ENCODE measurements at regions not wholly inside any gene's neighbourhood (a gene's known extent, or its start where the extent isn't known, plus 50 kb on each side); places are given as distances from the start of the nearest gene placed in this dataset.
A peak's percentile ranks its signal among the peaks of the same experiment; 100 is the strongest.
"Not testable (repeated sequence)": the region's sequence is repeated elsewhere in the genome, so short reads cannot be mapped to it uniquely, and the experiment has no call there.

- DNase-seq: no peak
Observed at GRCh38 chr10:119996944-119997343, 104.4 kb downstream of the SEC23IP start.

- DNase-seq: no peak
Observed at GRCh38 chr10:119997429-119997828, 104.9 kb downstream of the SEC23IP start.

- DNase-seq: no peak
Observed at GRCh38 chr10:120002785-120003184, 110.3 kb downstream of the SEC23IP start.

GRCh38 chr10:120005207-120006201, 113.0 kb downstream of the SEC23IP start:
- no peak for DNase-seq

DNA sequence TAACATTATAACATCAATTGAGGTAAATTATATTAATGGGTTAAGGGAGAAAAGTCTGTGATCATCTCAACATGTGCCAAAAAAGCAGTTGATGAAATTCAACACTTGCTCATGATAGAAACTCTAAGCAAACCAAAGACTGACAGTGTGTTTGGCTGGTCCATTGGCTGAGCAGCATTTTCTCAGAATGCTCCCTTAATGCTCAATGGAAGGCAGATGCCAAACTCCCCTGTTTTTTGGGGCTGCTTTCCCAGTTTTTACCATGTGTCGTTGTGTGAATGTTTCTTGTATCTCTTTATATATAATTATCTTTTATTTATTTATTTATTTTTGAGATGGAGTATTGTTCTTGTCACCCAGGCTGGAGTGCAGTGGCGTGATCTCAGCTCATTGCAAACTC, 114.7 kb downstream of the SEC23IP start:
- no peak for DNase-seq

DNA sequence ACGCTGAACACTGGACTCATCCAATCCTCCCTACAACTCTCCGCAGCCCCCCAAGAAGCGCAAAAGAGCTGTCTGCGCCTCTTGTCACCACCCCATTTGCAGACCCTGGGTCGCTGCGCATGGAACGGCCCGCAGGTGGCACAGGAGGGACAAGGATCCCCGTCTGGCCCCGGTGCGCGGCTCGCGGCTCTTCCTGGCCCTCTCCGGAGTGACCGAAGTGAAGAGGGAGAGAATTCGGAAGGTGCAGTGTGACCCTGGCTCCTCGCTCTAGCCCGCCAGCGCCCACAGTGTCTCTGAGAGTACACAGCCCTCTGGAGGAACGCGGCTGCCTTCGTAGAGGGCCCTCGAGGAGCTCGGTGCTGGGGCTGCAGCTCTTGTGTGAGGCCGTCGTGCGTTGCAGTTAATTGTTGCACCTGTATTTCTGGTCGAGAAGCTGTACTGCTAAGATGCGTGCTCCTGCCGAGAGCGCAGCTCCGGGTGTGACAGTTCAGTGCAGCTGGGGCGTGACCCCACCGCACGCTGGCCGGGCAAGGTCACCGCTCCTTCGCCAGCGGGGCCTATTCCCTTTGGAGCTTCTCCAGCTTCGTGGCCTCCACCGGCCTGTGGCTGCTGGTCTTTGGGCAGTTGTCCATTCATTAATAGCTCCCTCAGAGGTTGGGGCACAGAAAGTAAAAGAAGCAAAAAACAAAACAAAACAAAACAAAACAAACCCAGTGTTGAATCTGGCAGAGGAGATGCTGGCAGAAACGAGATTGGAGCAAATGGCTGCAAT, 119.0 kb downstream of the SEC23IP start:
- DNase-seq: no peak

DNA sequence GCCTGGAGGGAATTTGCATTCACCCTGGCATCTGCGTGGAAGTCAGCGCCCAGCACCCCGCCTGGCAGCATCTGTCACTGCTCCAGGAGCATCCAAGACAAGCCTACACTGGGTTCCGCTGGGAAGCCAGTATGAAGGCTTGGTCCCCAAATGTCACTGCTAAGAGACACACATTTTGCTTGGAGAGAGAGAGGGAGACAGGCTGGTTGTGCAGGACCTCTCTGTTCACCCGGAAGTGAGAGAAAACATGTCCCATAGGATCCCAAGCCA, 119.5 kb downstream of the SEC23IP start:
- no peak for DNase-seq

DNA sequence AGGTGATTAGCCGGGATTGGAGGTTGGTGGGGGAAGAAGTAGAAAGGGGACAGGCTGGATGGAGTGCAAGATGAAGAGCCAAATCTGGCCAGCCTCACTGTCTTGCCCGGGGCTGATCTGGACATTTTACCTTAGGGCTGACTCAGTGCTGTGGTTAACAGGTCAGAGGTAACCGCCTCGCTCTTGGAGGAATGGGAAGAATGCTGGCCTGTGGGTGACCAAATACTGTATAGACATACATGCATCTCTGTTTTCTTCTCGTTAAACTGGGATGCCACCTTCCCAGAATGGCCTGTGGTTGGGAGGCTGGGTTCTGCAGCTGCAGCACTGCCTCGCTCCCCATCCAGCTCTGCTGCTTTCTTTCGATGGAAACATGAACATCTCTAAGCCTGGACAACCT, 120.0 kb downstream of the SEC23IP start:
- DNase-seq: no peak

GRCh38 chr10:120014031-120014430, 121.5 kb downstream of the SEC23IP start:
- no peak for DNase-seq

DNA sequence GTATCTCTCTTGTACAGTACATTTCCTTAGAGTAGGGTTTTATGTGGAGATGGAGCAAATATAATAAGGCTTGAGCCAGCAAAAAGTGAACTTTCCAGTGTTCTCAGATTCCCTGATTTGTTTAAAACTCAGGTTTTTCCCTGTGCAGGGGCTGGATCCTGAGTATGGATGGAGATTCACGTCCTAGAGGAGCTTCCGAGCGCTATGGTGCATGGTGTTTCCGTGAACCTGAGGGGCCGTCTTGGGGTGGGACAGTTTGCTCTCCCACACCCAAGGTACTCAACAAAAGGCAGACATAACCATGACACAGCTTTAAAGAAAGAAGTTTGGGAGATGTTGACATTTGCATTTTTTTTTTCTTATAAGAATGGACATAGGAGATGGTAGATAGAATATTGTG, 122.5 kb downstream of the SEC23IP start:
- no peak for DNase-seq

DNA sequence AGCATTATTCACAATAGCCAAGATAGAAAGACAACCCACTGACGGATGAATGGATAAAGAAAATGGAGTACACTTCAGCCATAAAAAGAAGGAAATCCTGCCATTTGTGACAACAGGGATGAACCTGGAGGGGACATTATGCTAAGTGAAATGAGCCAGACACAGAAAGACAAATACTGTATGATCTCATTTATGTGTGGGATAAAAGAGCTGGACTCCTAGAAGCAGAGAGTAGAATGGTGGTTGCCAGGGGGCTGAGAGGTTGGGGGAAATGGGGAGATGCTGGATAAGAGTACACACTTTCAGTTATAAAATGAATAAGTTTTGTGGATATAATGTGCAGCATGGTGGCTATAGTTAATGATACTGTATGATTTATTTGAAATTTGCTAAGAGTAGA, 124.4 kb downstream of the SEC23IP start:
- DNase-seq: no peak

DNA sequence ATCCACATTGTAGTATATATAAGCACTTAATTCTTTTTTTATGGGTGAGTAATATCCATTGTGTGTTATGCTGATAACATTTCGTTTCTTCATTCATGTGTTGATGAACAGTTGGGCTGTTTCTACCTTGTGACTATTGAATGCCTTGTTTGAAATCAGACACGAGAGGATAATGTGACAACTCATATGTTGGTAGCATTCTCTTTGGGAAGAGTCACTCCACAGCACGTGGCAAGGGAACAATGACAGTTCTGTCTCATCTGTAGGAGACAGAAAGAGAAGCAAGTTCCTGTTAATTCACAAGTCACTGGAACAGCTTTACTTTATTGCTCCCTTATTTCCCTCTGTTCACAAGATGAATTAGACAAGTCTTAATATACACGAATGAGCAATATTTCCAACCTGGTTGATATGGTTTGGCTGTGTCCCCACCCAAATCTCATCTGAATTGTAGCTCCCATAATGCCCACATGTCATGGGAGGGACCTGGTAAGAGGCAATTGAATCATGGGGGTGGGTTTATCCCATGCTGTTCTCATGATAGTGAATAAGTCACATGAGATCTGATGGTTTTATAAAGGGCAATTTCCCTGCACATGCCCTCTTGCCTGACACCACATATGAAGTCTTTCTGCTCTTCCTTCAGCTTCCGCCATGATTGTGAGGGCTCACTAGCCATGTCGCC, 125.3 kb downstream of the SEC23IP start:
- no peak for DNase-seq

GRCh38 chr10:120018695-120019094, 126.2 kb downstream of the SEC23IP start:
- no peak for DNase-seq

DNA sequence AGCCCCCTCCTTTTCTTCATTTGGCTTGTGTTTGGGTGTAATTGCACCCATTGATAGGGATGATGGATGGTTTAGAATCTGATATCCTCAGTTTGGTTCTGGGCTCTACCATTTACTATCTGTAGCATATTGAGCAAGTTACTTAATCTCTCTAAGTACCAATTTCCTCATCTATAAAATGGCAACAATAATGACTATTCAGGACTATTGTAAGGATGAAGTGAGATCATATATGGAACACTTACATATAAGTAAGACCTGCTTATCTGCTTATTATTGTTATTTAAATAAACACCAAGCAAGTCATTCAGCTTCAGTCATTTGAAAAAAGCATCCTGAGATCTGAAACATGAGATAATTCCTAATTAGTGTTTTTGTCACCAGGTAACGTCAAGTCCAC, 127.0 kb downstream of the SEC23IP start:
- no peak for DNase-seq

GRCh38 chr10:120022357-120022756, 129.8 kb downstream of the SEC23IP start:
- DNase-seq: no peak

GRCh38 chr10:120034236-120034635, 141.7 kb downstream of the SEC23IP start:
- no peak for DNase-seq

DNA sequence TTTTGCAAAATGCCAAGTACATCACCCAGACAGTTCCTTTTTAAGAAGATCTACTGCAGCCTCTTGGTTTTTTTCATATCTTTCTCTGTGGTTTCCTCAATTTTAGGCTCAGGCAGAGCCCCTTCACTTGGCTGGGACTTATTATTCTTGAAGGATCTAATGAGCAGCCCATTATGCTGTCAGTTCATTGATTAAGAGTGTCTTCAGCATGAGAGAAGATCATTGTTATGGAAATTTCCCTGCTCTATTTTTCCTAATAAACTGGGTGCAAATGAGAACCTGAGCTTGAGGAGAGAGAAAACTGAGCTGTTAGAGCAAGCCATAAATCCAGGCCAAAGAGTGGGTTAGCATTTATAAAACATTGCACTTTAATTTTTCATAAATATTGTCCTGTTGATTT, 146.5 kb downstream of the SEC23IP start:
- no peak for DNase-seq

DNA sequence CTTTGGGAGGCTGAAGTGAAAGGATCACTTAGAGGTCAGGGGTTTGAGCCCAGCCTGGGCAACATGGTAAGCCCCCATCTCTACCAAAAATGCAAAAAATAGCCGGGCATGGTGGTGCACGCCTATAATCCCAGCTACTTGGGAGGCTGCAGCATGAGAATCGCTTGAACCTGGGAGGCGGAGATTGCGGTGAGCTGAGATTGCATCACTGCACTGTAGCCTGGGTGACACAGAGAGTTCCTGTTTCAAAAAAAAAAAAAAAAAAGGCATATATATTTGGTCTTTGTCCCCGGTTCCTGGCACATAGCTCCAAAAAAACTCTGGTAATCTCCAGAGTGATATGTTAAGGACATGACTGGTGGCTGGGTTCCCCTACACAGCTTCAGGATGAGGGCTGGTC, 147.3 kb downstream of the SEC23IP start:
- DNase-seq: peak in 2 of 4 experiments; percentile 7 to 21

GRCh38 chr10:120041807-120042559, 149.5 kb downstream of the SEC23IP start:
- no peak for DNase-seq

GRCh38 chr10:120042705-120043104, 150.2 kb downstream of the SEC23IP start:
- DNase-seq: peak in 1 of 4 experiments; percentile 22

GRCh38 chr10:120047373-120047772, 154.8 kb downstream of the SEC23IP start:
- DNase-seq: not testable (repeated sequence)

GRCh38 chr10:120047926-120048325, 155.4 kb downstream of the SEC23IP start:
- DNase-seq: no peak

DNA sequence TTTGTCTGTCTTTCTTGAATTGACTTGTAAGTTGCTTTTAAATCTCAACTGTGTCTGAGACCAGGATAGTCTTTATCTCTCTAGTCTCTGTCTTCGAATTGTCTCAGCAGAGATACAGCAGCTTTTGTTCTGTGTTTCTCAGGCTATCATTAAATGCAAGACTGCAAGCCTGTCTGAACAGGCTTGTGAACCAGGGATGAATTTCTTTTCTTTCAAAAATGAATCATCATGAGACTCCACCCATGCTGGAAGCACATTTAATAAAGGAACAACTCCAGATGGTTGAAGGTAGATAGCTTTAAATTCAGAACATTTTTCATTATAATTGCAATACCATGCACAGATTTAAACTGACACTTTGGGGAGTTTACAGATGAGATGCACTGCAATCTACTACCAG, 155.9 kb downstream of the SEC23IP start:
- no peak for DNase-seq
